GM12878 (cell line): ENCODE measurements at regions not wholly inside any gene's neighbourhood (a gene's known extent, or its start where the extent isn't known, plus 50 kb on each side); places are given as distances from the start of the nearest gene placed in this dataset.

Experiments
- ATAC-seq: fragments of 200-7000 bp; cut with Tn5 transposase; 3 replicates; pipeline ENCODE4 v1.9.1; 2020; ENCODE audit warnings: mild to moderate bottlenecking, moderate library complexity
- BruUV-seq: library from RNA; stranded (reverse); fragments of 400-500 nt; replicated peaks from 2 replicates; lab custom pipeline; 2021; lab: Mats Ljungman, UMichigan
- CTCF ChIA-PET: fragments of 300-600 bp; sonication (Branson Sonifier 250); formaldehyde crosslinking; extraction: SDS; loops from one replicate; lab custom pipeline; 2021; ENCODE audit warnings: inconsistent platforms; lab: Yijun Ruan, JAX
- POLR2A ChIA-PET: fragments of 350-600 bp; formaldehyde crosslinking; extraction: SDS; loops from one replicate; lab custom pipeline; 2021; ENCODE audit warnings: inconsistent platforms; lab: Charles Lee
- RAD21 ChIA-PET: fragments of 300-600 bp; sonication (Branson Sonifier 250); formaldehyde crosslinking; loops from one replicate; lab custom pipeline; 2023; ENCODE audit warnings: antibody characterized with exemption; ENCODE audit not compliant: unreplicated experiment; lab: Charles Lee
- SMC1A ChIA-PET: fragments of 300-600 bp; sonication (Branson Sonifier 250); formaldehyde crosslinking; loops from one replicate; lab custom pipeline; 2023; ENCODE audit not compliant: unreplicated experiment, uncharacterized antibody; lab: Charles Lee
- DNase-seq: peaks from one replicate; pipeline ENCODE4 v3.0.0-alpha.2; 2011; ENCODE audit warnings: low read depth, low spot score
- FAIRE-seq: peaks from 3 replicates; lab custom pipeline; 2011; peaks lifted over from hg19 to GRCh38; lab: Jason Lieb, UNC
- H2AFZ ChIP-seq: 2 replicates; pipeline ENCODE4 v1.6.0; 2011; ENCODE audit warnings: low read depth, low read length, control low read depth; ENCODE audit not compliant: control insufficient read depth
- H3K27ac ChIP-seq: 2 replicates; pipeline ENCODE4 v1.5.1; 2011; ENCODE audit warnings: control low read depth; ENCODE audit not compliant: control insufficient read depth, insufficient read depth
- H3K27me3 ChIP-seq, 2 experiments: replicated peaks in 1 of 2; 2 replicates each; pipeline versions ENCODE4 v1.6.0 to v1.6.1; 2011; ENCODE audit warnings: low read length in 1 of 2; ENCODE audit not compliant: control insufficient read depth in 2 of 2, insufficient read depth in 2 of 2
- H3K36me3 ChIP-seq, 2 experiments: 2 replicates each; pipeline ENCODE4 v1.5.1; 2011; ENCODE audit warnings: low read length in 1 of 2; ENCODE audit not compliant: control insufficient read depth in 2 of 2, insufficient read depth in 2 of 2
- H3K4me1 ChIP-seq: 2 replicates; pipeline ENCODE4 v1.6.1; 2011; ENCODE audit warnings: mild to moderate bottlenecking, low read length, moderate library complexity, mixed read lengths; ENCODE audit not compliant: control insufficient read depth, insufficient read depth
- H3K4me2 ChIP-seq: 2 replicates; pipeline ENCODE4 v1.6.0; 2011; ENCODE audit warnings: control low read depth; ENCODE audit not compliant: control insufficient read depth, insufficient read depth
- H3K4me3 ChIP-seq: fragments of 200-600 bp; sonication (generic); 2 replicates; pipeline ENCODE4 v1.5.1; 2016
- H3K79me2 ChIP-seq: 2 replicates; pipeline ENCODE4 v1.6.0; 2011; ENCODE audit warnings: low read length; ENCODE audit not compliant: control insufficient read depth, insufficient read depth
- H3K9ac ChIP-seq: 2 replicates; pipeline ENCODE4 v1.8.0; 2011; ENCODE audit warnings: low read length, control low read depth, mixed read lengths; ENCODE audit not compliant: control insufficient read depth, insufficient read depth
- H3K9me3 ChIP-seq: replicated peaks from 3 replicates; pipeline ENCODE4 v1.5.1; 2011; ENCODE audit warnings: mild to moderate bottlenecking, low read length; ENCODE audit not compliant: control insufficient read depth, insufficient read depth
- H4K20me1 ChIP-seq: 2 replicates; pipeline ENCODE4 v1.6.0; 2011; ENCODE audit not compliant: control insufficient read depth, insufficient read depth
- BCL3 ChIP-seq: IDR thresholded peaks from 2 replicates; pipeline ENCODE4 v1.6.1; 2011; ENCODE audit warnings: borderline replicate concordance, low read depth, mild to moderate bottlenecking, moderate library complexity, low read length; ENCODE audit not compliant: insufficient read depth, poor library complexity, severe bottlenecking
- ETV6 ChIP-seq, 2 experiments: fragments of 450-650 bp in 1 of 2; IDR thresholded peaks in 1 of 2; conservative IDR thresholded peaks in 1 of 2; 2 replicates each; pipeline ENCODE4 v1.6.1; 2014; ENCODE audit warnings: antibody characterized with exemption in 1 of 2, borderline replicate concordance in 1 of 2, low read depth in 1 of 2, mild to moderate bottlenecking in 1 of 2, moderate library complexity in 1 of 2
- FOXK2 ChIP-seq: fragments of 450-650 bp; IDR thresholded peaks from 2 replicates; pipeline ENCODE4 v1.6.1; 2017; ENCODE audit warnings: mild to moderate bottlenecking, moderate library complexity
- GATAD2B ChIP-seq: fragments of 450-650 bp; conservative IDR thresholded peaks from 2 replicates; pipeline ENCODE4 v1.6.1; 2017; ENCODE audit warnings: low read depth, mild to moderate bottlenecking, moderate library complexity
- KLF5 ChIP-seq: fragments of 450-650 bp; IDR thresholded peaks from 2 replicates; pipeline ENCODE4 v1.6.1; 2014; ENCODE audit warnings: mild to moderate bottlenecking; ENCODE audit not compliant: partially characterized antibody
- MAX ChIP-seq: IDR thresholded peaks from 2 replicates; pipeline ENCODE4 v1.6.1; 2012; ENCODE audit warnings: low read depth, low read length, improper control_type of control experiment
- MTA3 ChIP-seq: IDR thresholded peaks from 2 replicates; pipeline ENCODE4 v1.6.1; 2012; ENCODE audit warnings: low read length, inconsistent platforms, borderline replicate concordance
- SMAD1 ChIP-seq: fragments of 450-650 bp; IDR thresholded peaks from 2 replicates; pipeline ENCODE4 v1.6.1; 2018; ENCODE audit warnings: mild to moderate bottlenecking, low read depth; ENCODE audit not compliant: partially characterized antibody
- STAT1 ChIP-seq: fragments of 450-650 bp; conservative IDR thresholded peaks from 2 replicates; pipeline ENCODE4 v1.6.1; 2014; ENCODE audit warnings: antibody characterized with exemption, mild to moderate bottlenecking
- WGBS: methylation state at CpG from one replicate; pipeline ENCODE4 v1.1.6; 2016; ENCODE audit warnings: low lambda C conversion rate; ENCODE audit not compliant: insufficient replicate concordance, insufficient coverage; ENCODE audit errors: missing lambda C conversion rate; 5-methylcytosine and 5-hydroxymethylcytosine counted together
- in situ Hi-C: fragments of 300-500 bp; cut with MboI; formaldehyde crosslinking; loops from 9 replicates; pipeline ENCODE4 v1.14.3; 2018; ENCODE audit warnings: mixed read lengths
- intact Hi-C: fragments of 100-400 bp; cut with micrococcal nuclease; formaldehyde crosslinking; loops from one replicate; pipeline ENCODE4 v1.14.2; 2022; ENCODE audit not compliant: unreplicated experiment

- TF ChIP-seq BCL3 (no peak), ETV6 (conservative IDR thresholded peaks at IDR 0.05 in 1 of 2, IDR thresholded peaks at IDR 0.05 in 1 of 2; ENCODE audit: borderline replicate concordance in 1 of 2, low read depth in 1 of 2) (no peak), KLF5 (no peak)
These were observed 335.1 kb downstream of the METTL4 start (continued) for GRCh38 chr18:2236232-2236631.

GRCh38 chr18:2237706-2238105 is 333.6 kb downstream of the METTL4 start:
- H3K9me3 ChIP-seq, result no peaks in the 10 kb centered on the region
- TF ChIP-seq MAX, result no peak
- no peak for TF ChIP-seq MTA3
- no peak for TF ChIP-seq FOXK2
- TF ChIP-seq STAT1, result no peak
- TF ChIP-seq GATAD2B, result no peak
- TF ChIP-seq SMAD1, result no peak
- no peak overlapping the region for H2AFZ ChIP-seq
- no peak overlapping the region for H3K9ac ChIP-seq
- H3K79me2 ChIP-seq, result no peaks in the 10 kb centered on the region
- no peak for ATAC-seq
- no peak overlapping the region for H3K4me2 ChIP-seq
- CTCF ChIA-PET, result no interaction called here
- no TSS peak for BruUV-seq
- POLR2A ChIA-PET, result no interaction called here
- no peak for DNase-seq
- H3K4me1 ChIP-seq, result no peaks in the 10 kb centered on the region
- no peak overlapping the region for H3K27ac ChIP-seq
- 18% methylated on average over 7 of the region's 7 CpGs for WGBS
- in situ Hi-C loops, result no loop called here
- H4K20me1 ChIP-seq, result no peaks in the 10 kb centered on the region
- H3K27me3 ChIP-seq, result no peaks in the 10 kb centered on the region; a peak in 1 of 4 replicates
- RAD21 ChIA-PET, result no interaction called here
- intact Hi-C loops, result no loop called here
- SMC1A ChIA-PET, result no interaction called here
- no peak overlapping the region for H3K4me3 ChIP-seq
- H3K36me3 ChIP-seq, result no peaks in the 10 kb centered on the region
- no peak for FAIRE-seq
